Medulla oblongata (tissue), 1 donor: ENCODE measurements at regions not wholly inside any gene's neighbourhood (a gene's known extent, or its start where the extent isn't known, plus 50 kb on each side); places are given as distances from the start of the nearest gene placed in this dataset.
"Not testable (repeated sequence)": the region's sequence is repeated elsewhere in the genome, so short reads cannot be mapped to it uniquely, and the experiment has no call there.

Source experiments
- DNase-seq: peaks from one replicate; pipeline ENCODE4 v3.0.0-alpha.2; 2015; ENCODE audit errors: extremely low spot score

GRCh38 chr6:180091-180694 is 112.1 kb upstream of the DUSP22 start:
- not testable (repeated sequence) for DNase-seq

GRCh38 chr6:181049-181654 is 111.1 kb upstream of the DUSP22 start:
- no peak for DNase-seq

GRCh38 chr6:183668-184067 is 108.6 kb upstream of the DUSP22 start:
- DNase-seq = no peak

GRCh38 chr6:184161-184700 is 108.1 kb upstream of the DUSP22 start:
- DNase-seq = no peak

- no peak for DNase-seq
These were observed 105.8 kb upstream of the DUSP22 start for GRCh38 chr6:186340-186965.

GRCh38 chr6:187210-187861 is 105.0 kb upstream of the DUSP22 start:
- DNase-seq = no peak

- DNase-seq = peak; percentile 91
These were observed 103.2 kb upstream of the DUSP22 start for GRCh38 chr6:188821-189655.

- no peak for DNase-seq
These were observed 102.6 kb upstream of the DUSP22 start for GRCh38 chr6:189676-190075.

GRCh38 chr6:190596-191395 is 101.5 kb upstream of the DUSP22 start:
- DNase-seq = no peak

GRCh38 chr6:191487-192312 is 100.6 kb upstream of the DUSP22 start:
- no peak for DNase-seq

GRCh38 chr6:192313-192664 is 100.0 kb upstream of the DUSP22 start:
- no peak for DNase-seq

- no peak for DNase-seq
These were observed 99.1 kb upstream of the DUSP22 start for GRCh38 chr6:193180-193579.

- DNase-seq = no peak
These were observed 98.4 kb upstream of the DUSP22 start for GRCh38 chr6:193773-194310.

GRCh38 chr6:195861-196360 is 96.4 kb upstream of the DUSP22 start:
- peak; percentile 22 for DNase-seq

GRCh38 chr6:196543-196942 is 95.7 kb upstream of the DUSP22 start:
- no peak for DNase-seq

- DNase-seq = no peak
These were observed 88.6 kb upstream of the DUSP22 start for GRCh38 chr6:203661-204060.

GRCh38 chr6:206264-206663 is 86.0 kb upstream of the DUSP22 start:
- no peak for DNase-seq

- no peak for DNase-seq
These were observed 83.9 kb upstream of the DUSP22 start for GRCh38 chr6:208364-208763.

- no peak for DNase-seq
These were observed 83.3 kb upstream of the DUSP22 start for GRCh38 chr6:208938-209337.
